Kidney (tissue), 13 donors: ENCODE measurements at regions not wholly inside any gene's neighbourhood (a gene's known extent, or its start where the extent isn't known, plus 50 kb on each side); places are given as distances from the start of the nearest gene placed in this dataset.

Experiments
- DNase-seq, 5 donors: peaks; one replicate each; pipeline ENCODE4 v3.0.0-alpha.2; 2013 to 2020
- FAIRE-seq: peaks from 2 replicates; lab custom pipeline; 2012; peaks lifted over from hg19 to GRCh38; lab: Jason Lieb, UNC
- H3K27ac ChIP-seq, 2 donors: one replicate each; pipeline ENCODE4 v1.7.0; 2013; ENCODE audit warnings: low read depth in 2 of 2, low read length in 2 of 2, inconsistent platforms in 1 of 2
- H3K27me3 ChIP-seq: one replicate; pipeline ENCODE4 v1.7.1; 2013; ENCODE audit warnings: low read length, inconsistent platforms; ENCODE audit not compliant: control insufficient read depth, insufficient read depth
- H3K36me3 ChIP-seq, 3 donors: one replicate each; pipeline versions ENCODE4 v1.7.0 to v1.7.1; 2013; ENCODE audit warnings: low read length in 3 of 3, control low read depth in 1 of 3, inconsistent platforms in 1 of 3; ENCODE audit not compliant: insufficient read depth in 3 of 3, control insufficient read depth in 2 of 3
- H3K4me1 ChIP-seq, 3 donors: one replicate each; pipeline versions ENCODE4 v1.7.0 to v1.7.1; 2013; ENCODE audit warnings: low read length in 3 of 3, inconsistent platforms in 1 of 3, low read depth in 1 of 3; ENCODE audit not compliant: control insufficient read depth in 2 of 3, insufficient read depth in 2 of 3
- H3K4me3 ChIP-seq, 3 donors: one replicate each; pipeline versions ENCODE4 v1.7.0 to v1.8.1; 2013; ENCODE audit warnings: low read length in 3 of 3, control low read depth in 1 of 3, inconsistent platforms in 1 of 3
- H3K9ac ChIP-seq, 3 donors: one replicate each; pipeline versions ENCODE4 v1.7.0 to v1.7.1; 2013; ENCODE audit warnings: low read length in 3 of 3, control low read depth in 1 of 3, inconsistent platforms in 1 of 3
- H3K9me3 ChIP-seq, 3 donors: one replicate each; pipeline versions ENCODE4 v1.7.0 to v1.7.1; 2013; ENCODE audit warnings: low read length in 3 of 3, control low read depth in 1 of 3, inconsistent platforms in 1 of 3; ENCODE audit not compliant: control insufficient read depth in 2 of 3, insufficient read depth in 1 of 3
- CTCF ChIP-seq: IDR thresholded peaks from 3 replicates; pipeline ENCODE4 v1.5.1; 2012; ENCODE audit warnings: mild to moderate bottlenecking, moderate library complexity, borderline replicate concordance; ENCODE audit not compliant: insufficient read depth; ENCODE audit errors: extremely low read depth
- intact Hi-C: fragments of 100-400 bp; cut with DNase I; formaldehyde crosslinking; loops from one replicate; pipeline ENCODE4 v1.11.1; 2022
- donor health status: control.
- donor health status: control.
- donor health status: control.
- donor health status: control.
- donor health status: control.
- donor health status: DM: yes; HTN: yes; CAD: no.
- donor health status: Normal renal cell carcinoma (clear cell type).

DNA sequence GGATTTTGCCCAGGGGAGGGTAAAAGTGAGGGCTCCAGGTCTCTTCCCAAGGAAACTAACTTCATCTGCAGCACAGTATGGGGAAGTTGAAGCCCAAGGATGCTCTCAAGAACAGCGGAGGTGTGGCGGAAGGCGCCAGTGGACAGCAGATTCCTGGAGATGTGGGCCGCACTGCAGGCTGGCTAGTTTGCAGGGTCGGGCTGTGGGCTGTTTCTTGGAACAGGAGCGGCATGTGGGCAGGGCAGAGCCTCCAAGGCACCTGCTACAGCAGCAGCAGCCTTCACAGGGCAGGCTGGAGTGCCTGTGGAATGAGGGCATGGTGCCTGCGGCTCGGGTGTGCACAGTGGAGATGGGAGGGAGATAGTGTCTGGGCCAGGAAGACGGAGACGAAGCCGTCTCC, 100.0 kb upstream of the SFSWAP start:
- no peak for FAIRE-seq

DNA sequence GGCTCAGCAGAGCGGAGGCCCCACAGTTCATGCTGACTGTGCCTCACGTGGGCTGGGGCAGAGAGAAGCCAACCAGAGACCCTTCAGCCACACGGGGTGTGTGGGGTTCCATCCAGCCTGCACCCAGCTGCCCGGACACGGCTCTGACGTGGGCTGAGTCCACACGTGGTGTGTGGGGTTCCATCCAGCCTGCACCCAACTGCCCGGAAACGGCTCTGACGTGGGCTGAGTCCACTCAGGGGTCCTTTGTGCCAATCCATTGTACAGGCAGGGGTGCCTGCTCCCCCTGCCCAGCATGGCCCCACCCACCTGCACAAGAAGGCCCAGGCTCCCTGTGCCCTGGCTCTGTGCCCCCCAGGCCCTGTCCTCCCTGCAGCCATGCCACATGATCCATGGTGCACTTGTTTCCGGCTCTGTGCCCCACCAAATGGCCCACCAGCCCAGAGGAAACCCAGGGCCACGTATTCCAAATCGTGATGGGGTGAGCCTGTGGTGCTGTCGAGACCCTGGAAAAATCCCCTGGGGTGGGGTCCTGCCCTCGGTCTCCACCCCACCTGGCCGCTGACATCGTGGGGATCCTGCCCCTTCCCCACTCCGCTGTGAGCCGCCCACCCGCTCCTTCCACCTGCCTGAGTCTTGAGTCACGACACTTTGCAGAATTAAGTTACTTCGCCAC, 99.3 kb upstream of the SFSWAP start:
- Histone ChIP-seq H3K36me3 (no peaks in the 10 kb centered on the region), H3K4me1 (peaks cover 0 to 2% (median 0%) of the 10 kb centered on the region in 3 donors), H3K27ac (no peak overlapping the region), H3K9me3 (no peaks in the 10 kb centered on the region), H3K27me3 (no peaks in the 10 kb centered on the region), H3K9ac (no peak overlapping the region), H3K4me3 (no peak overlapping the region)
- no peak for TF ChIP-seq CTCF
- DNase-seq (no peak), FAIRE-seq (no peak)
- intact Hi-C loops: no loop called here

More for the DNA sequence above, 100.0 kb upstream of the SFSWAP start:
- H3K27me3 ChIP-seq: no peaks in the 10 kb centered on the region
- intact Hi-C loops: no loop called here
- H3K4me3 ChIP-seq: no peak overlapping the region
- peaks cover 0 to 2% (median 0%) of the 10 kb centered on the region in 3 donors for H3K4me1 ChIP-seq
- DNase-seq: no peak
- no peak overlapping the region for H3K9ac ChIP-seq
- TF ChIP-seq CTCF: no peak
- H3K36me3 ChIP-seq: no peaks in the 10 kb centered on the region
- H3K9me3 ChIP-seq: no peaks in the 10 kb centered on the region
- no peak overlapping the region for H3K27ac ChIP-seq

GRCh38 chr12:131612092-131612755, 98.7 kb upstream of the SFSWAP start:
- no peak overlapping the region for H3K4me3 ChIP-seq
- H3K9ac ChIP-seq: no peak overlapping the region
- no peaks in the 10 kb centered on the region for H3K9me3 ChIP-seq
- no peak overlapping the region for H3K27ac ChIP-seq
- TF ChIP-seq CTCF: no peak
- DNase-seq (no peak), FAIRE-seq (no peak)
- intact Hi-C loops: no loop called here
- no peaks in the 10 kb centered on the region for H3K27me3 ChIP-seq
- H3K4me1 ChIP-seq: peaks cover 0 to 2% (median 0%) of the 10 kb centered on the region in 3 donors
- H3K36me3 ChIP-seq: no peaks in the 10 kb centered on the region
